GM21786 (cell line): ENCODE measurements at regions not wholly inside any gene's neighbourhood (a gene's known extent, or its start where the extent isn't known, plus 50 kb on each side); places are given as distances from the start of the nearest gene placed in this dataset.
A peak's percentile ranks its signal among the peaks of the same experiment; 100 is the strongest.
"Not testable (repeated sequence)": the region's sequence is repeated elsewhere in the genome, so short reads cannot be mapped to it uniquely, and the experiment has no call there.

Source experiments
- ATAC-seq: cut with Tn5 transposase; IDR thresholded peaks from one replicate; pipeline ENCODE4 v1.9.1; 2021; ENCODE audit not compliant: unreplicated experiment

GRCh38 chrX:52261125-52261462 lies 76.4 kb downstream of the MAGED4 start:
- no peak for ATAC-seq

GRCh38 chrX:52261463-52262194 lies 76.9 kb downstream of the MAGED4 start:
- peak; percentile 99 for ATAC-seq

GRCh38 chrX:52262195-52262546 lies 77.5 kb downstream of the MAGED4 start:
- ATAC-seq, result no peak

- no peak for ATAC-seq
These were observed 78.7 kb downstream of the MAGED4 start for GRCh38 chrX:52263417-52263816.

- ATAC-seq, result no peak
These were observed 81.0 kb downstream of the MAGED4 start for GRCh38 chrX:52265713-52266112.

GRCh38 chrX:52268502-52268901 lies 83.8 kb downstream of the MAGED4 start:
- ATAC-seq, result not testable (repeated sequence)

GRCh38 chrX:52270453-52271116 lies 85.9 kb downstream of the MAGED4 start:
- no peak for ATAC-seq

- ATAC-seq, result no peak
These were observed 86.5 kb downstream of the MAGED4 start for GRCh38 chrX:52271206-52271605.

GRCh38 chrX:52277666-52278065 lies 91.2 kb upstream of the XAGE2 start:
- ATAC-seq, result no peak

GRCh38 chrX:52280812-52281211 lies 88.0 kb upstream of the XAGE2 start:
- no peak for ATAC-seq

- no peak for ATAC-seq
These were observed 84.0 kb upstream of the XAGE2 start for GRCh38 chrX:52284865-52285264.

GRCh38 chrX:52298968-52299367 lies 69.9 kb upstream of the XAGE2 start:
- not testable (repeated sequence) for ATAC-seq

- not testable (repeated sequence) for ATAC-seq
These were observed 60.3 kb upstream of the XAGE2 start for GRCh38 chrX:52308532-52308931.
